GF-D8 (cell line): ENCODE measurements at regions not wholly inside any gene's neighbourhood (a gene's known extent, or its start where the extent isn't known, plus 50 kb on each side); places are given as distances from the start of the nearest gene placed in this dataset.
"Not testable (repeated sequence)": the region's sequence is repeated elsewhere in the genome, so short reads cannot be mapped to it uniquely, and the experiment has no call there.

Experiments used
- DNase-seq: peaks from one replicate; lab custom pipeline; 2025; lab: John Stamatoyannopoulos, UW

GRCh38 chr4:79662651-79663050 lies 254.6 kb upstream of the GK2 start:
- DNase-seq, result no peak

GRCh38 chr4:79661196-79661595 lies 253.2 kb upstream of the GK2 start:
- no peak for DNase-seq

DNA sequence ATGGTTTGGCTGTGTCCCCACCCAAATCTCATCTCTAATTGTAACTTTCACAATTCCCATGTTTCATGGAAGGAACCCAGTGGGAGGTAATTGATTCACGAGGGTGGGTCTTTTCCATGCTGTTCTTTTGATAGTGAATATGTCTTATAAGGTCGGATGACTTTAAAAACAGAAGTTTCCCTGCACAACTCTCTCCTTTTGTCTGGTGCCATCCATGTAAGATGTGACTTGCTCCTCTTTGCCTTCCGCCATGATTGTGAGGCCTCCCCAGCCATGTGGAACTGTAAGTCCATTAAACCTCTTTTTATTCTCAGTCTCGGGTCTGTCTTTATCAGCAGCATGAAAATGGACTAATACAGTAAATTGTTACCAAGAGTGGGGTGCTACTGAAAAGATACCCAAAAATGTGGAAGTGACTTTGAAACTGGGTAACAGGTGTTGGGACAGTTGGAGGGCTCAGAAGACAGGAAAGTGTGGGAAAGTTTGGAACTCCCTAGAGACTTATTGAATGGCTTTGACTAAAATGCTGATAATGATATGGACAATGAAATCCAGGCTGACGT lies 251.4 kb upstream of the GK2 start:
- not testable (repeated sequence) for DNase-seq

GRCh38 chr4:79657379-79657778 lies 249.4 kb upstream of the GK2 start:
- no peak for DNase-seq

DNA sequence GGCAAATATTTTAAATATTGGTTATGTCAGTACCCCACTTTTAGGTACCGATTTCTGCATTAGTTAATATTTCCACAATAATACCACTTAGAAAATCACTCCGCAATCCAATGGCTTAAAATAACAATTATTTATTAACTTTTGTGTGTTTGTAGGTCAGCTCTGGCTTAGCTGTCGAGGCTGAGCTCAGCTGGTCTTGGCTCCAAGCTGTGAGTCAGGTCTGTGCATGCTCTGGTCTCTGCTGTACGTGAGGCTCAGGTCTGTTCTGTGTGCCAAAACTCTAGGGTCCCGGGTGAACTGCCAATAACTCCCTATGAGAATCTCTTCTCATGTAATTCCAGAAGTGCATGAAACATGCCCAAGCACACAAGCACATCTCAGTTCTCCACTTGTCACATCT lies 245.8 kb upstream of the GK2 start:
- DNase-seq, result no peak

- no peak for DNase-seq
These were observed 244.7 kb upstream of the GK2 start for GRCh38 chr4:79652738-79653137.

DNA sequence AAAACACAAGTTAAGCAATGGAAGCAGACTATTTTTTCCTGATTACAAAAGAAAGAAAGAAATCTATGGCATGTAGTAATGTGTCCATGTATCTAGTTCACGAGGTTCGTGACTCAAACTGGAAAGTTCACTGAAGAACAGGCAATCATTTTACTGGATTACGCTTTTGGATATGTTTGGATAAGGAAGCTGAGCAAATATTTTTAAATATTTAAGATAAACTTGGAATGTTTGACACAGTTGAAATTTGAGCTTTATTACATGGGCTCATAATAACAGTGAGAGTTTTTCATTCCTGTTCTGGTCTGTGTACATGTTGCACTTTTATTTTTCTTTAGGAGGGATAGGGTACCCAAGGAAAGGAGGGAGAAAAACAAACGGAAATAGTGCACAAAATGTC lies 244.2 kb upstream of the GK2 start:
- no peak for DNase-seq

DNA sequence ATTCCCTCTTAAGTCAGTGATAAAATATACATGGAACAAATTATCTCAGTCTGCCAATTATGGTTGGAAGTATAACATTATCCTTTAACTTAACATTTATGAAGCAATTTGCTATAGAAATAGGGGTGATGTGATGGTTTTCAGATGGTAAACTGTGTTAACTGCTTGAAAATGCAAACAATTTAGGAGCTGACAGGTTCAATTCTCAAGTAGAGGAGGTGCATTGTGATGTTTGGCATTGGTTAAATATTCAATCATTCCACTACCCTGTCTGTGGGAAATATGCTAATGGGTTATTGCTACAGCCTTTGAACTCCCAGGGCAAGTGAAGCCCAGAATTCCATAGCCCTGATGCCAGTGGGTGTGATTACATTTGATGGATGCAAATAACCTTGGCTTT lies 243.4 kb upstream of the GK2 start:
- no peak for DNase-seq

DNA sequence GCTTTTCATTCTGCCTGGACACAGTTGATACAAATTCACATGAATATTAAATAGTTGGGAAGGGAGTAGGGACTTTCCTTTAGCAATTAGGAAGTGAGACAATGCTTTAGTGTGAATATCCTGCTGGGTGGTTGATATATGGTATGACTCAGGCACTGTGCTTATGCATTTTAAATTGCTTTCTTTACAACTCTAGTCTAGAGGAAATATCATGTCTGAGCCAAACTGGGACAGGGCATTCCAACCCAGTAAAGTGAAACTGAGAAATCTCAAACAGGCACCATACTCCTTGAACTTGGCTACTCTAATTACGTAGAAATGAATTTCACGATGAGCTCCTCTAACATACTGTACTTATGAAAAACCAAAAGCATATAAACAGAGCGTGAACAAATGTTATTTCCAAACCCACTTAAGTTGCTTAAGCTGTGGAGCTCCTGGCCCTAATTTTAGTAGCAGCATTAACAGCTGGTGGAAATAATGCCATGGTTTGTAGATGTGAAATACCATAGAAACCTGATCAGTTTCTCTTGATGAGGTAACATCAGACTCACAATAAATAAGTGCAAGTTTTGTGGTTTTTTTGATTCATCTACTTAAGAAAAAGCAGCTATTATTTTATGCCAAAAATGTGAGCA lies 242.9 kb upstream of the GK2 start:
- no peak for DNase-seq

DNA sequence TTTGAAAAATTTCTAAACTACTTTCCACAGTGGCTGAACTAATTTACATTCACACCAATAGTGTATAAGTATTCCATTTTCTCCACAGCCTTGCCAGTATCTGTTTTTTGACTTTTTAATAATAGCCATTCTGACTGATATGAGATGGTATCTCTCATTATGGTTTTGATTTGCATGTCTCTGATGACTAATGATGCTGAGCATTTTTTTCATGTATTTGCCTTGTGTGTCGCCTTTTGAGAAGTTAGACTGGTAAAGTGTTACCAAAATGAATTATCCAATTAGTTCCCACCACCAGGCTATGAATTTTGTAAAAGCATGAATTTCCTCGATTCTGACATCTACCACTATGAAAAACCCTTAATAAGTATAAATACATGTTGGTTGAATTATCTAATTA lies 242.2 kb upstream of the GK2 start:
- no peak for DNase-seq

- DNase-seq, result no peak
These were observed 237.9 kb upstream of the GK2 start for GRCh38 chr4:79645942-79646341.

DNA sequence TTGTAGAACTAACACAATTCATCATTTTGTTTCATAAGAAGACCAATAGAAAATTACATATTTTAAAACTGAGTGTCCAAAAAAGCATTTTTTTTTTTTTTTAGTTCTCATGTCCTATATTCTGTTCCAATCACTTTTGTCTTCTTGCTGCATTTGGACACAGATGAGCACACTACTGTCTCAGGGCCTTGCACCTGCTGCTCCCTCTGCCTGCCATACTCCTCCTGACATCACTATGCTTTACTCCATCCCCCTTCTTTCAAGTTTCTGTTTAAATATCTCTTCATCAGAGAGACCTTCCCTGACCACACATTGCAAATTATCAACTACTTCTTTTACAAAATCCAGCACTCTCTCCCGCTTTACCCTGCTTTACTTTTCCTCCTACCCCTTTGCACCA lies 230.7 kb upstream of the GK2 start:
- no peak for DNase-seq

DNA sequence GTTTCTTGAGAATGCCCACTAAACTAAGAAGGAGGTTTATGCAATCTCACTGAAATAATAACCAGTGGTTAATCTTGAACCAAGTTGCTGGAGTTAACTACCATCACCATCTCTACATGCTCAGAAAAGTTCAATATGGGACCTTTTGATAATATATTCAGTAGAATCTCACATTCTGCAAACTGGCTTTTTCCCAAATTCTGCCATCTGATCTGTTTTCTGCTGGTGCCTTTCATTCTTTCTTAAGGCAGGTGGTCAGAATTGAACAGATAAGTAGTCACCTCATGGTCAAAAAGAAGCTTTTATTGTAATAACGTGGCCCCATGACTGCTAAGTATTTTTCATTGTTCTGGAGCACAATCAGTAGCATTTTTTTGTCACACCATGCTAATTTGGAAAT lies 229.0 kb upstream of the GK2 start:
- no peak for DNase-seq

- no peak for DNase-seq
These were observed 226.1 kb upstream of the GK2 start for GRCh38 chr4:79634111-79634510.

DNA sequence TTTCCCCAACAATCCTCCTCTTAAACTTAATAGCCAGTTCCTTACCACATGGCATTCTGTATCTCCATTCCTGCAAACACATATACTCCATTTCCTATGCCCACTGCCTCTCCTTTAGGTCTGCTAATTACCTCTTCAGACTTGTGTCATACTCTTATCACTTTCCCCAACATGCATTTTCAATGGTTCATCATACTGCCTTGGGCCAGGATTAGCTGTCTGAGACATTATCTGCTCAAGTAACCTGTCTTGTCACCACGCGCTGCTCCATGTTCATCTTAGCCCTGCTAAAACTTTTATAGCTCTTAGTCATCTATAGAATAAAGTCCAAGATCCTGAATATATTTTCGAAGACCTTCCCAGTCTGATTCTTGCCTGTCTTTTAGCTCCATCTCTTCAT lies 224.1 kb upstream of the GK2 start:
- no peak for DNase-seq

- no peak for DNase-seq
These were observed 218.6 kb upstream of the GK2 start for GRCh38 chr4:79626611-79627010.

DNA sequence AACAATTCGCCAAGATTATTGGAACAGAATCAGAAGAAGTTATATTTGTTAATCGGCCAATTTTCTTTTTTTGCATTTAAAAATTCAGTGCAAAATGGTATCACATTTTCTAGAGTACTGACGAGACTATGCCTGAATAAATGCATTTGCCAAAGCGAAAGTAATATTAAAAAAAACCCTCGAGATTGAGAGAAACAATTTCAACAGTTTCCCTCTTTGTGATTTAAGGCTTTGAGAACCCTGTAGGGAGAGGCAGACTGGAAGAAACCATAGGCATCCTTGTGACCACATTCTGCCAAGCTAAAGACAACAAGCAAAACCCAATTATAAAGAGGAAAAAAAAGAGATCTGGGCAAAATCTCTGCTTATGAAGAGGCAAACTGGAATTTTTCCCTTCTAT lies 218.1 kb upstream of the GK2 start:
- no peak for DNase-seq

GRCh38 chr4:79625361-79625760 lies 217.3 kb upstream of the GK2 start:
- no peak for DNase-seq

- DNase-seq, result no peak
These were observed 215.2 kb upstream of the GK2 start for GRCh38 chr4:79623021-79623870.

DNA sequence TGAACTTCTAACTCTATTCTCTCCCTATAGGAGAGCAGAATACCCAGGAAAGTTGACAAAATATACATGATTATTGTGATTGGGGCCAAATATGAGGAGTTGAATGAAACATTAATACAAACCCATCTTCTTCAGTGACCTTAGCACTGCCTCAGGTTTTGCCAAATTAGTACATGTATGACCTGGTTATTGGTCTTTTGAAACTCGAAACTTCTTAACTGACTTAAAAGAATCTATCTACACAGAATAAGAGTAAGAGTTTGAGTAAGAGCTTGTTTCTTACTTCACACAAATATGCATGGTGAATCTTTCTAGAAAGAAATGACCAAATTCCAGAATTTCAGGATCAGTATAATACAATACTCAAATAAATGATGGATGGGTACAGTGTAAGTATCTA lies 213.0 kb upstream of the GK2 start:
- no peak for DNase-seq

- no peak for DNase-seq
These were observed 212.6 kb upstream of the GK2 start for GRCh38 chr4:79620617-79621016.

DNA sequence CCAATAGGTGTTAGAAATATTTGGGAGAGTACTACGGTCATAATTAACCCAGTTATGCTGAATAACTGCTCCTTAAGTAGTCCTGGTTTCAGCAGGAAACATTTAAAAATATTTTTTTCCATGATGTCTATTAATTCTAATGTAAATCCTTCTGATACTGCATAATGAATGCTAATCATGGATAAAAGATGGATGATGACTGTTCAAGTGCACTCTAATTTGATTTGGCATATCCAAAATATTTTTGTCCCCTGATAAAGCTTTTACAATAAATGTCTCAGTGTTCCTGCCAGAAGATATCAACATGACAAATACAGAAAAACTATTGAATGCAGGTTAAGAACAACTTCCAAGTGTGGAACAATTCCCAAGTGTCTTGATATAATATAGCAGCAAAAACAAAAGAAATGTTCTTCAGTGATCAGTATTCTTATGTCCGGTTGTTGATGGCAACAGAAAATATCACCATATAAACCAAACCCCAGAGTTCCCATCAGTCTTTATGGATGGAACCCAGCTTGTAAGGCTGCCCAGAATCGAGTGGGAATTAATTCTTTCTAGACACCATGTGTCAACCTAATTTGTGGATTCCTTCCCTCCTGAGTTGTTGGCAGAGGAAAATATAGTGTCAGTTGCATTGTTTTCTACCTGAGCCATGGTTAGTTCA lies 205.4 kb upstream of the GK2 start:
- no peak for DNase-seq

GRCh38 chr4:79611026-79611425 lies 203.0 kb upstream of the GK2 start:
- no peak for DNase-seq
